Fibroblast of peridontal ligament (primary cell): ENCODE measurements at regions not wholly inside any gene's neighbourhood (a gene's known extent, or its start where the extent isn't known, plus 50 kb on each side); places are given as distances from the start of the nearest gene placed in this dataset.

ENCODE experiments used
- DNase-seq: peaks from one replicate; pipeline ENCODE4 v3.0.0-alpha.2; 2010; ENCODE audit errors: extremely low read depth

- DNase-seq = peak; percentile 69
Observed at GRCh38 chr5:74954919-74955318, 88.7 kb upstream of the FAM169A start.

- DNase-seq = peak; percentile 28
Observed at GRCh38 chr5:74953937-74954720, 87.9 kb upstream of the FAM169A start.

- no peak for DNase-seq
Observed at GRCh38 chr5:74953554-74953936, 87.4 kb upstream of the FAM169A start.

GRCh38 chr5:74952406-74952805 is 86.2 kb upstream of the FAM169A start:
- DNase-seq = no peak

GRCh38 chr5:74951865-74952264 is 85.7 kb upstream of the FAM169A start:
- DNase-seq = no peak

GRCh38 chr5:74950836-74951515 is 84.8 kb upstream of the FAM169A start:
- peak; percentile 42 for DNase-seq

- peak; percentile 82 for DNase-seq
Observed at GRCh38 chr5:74949976-74950375, 83.8 kb upstream of the FAM169A start.

GRCh38 chr5:74948031-74948546 is 81.9 kb upstream of the FAM169A start:
- DNase-seq = peak; percentile 51

GRCh38 chr5:74946471-74946870 is 80.3 kb upstream of the FAM169A start:
- DNase-seq = no peak

GRCh38 chr5:74945561-74946165 is 79.5 kb upstream of the FAM169A start:
- no peak for DNase-seq

GRCh38 chr5:74943905-74944304 is 77.7 kb upstream of the FAM169A start:
- no peak for DNase-seq

GRCh38 chr5:74942622-74943286 is 76.6 kb upstream of the FAM169A start:
- DNase-seq = no peak

- no peak for DNase-seq
Observed at GRCh38 chr5:74940782-74941353, 74.7 kb upstream of the FAM169A start.

- peak; percentile 58 for DNase-seq
Observed at GRCh38 chr5:74938250-74938933, 72.2 kb upstream of the FAM169A start.

- peak; percentile 12 for DNase-seq
Observed at GRCh38 chr5:74935752-74936091, 69.5 kb upstream of the FAM169A start.

GRCh38 chr5:74934949-74935751 is 69.0 kb upstream of the FAM169A start:
- peak; percentile 92 for DNase-seq

- DNase-seq = no peak
Observed at GRCh38 chr5:74927336-74927735, 61.1 kb upstream of the FAM169A start.

- peak; percentile 84 for DNase-seq
Observed at GRCh38 chr5:74919487-74919886, 53.3 kb upstream of the FAM169A start.

- no peak for DNase-seq
Observed at GRCh38 chr5:74919041-74919440, 52.9 kb upstream of the FAM169A start.

- DNase-seq = no peak
Observed at GRCh38 chr5:74918232-74918669, 52.1 kb upstream of the FAM169A start.
